Prostate gland (tissue), 2 donors: ENCODE measurements at regions not wholly inside any gene's neighbourhood (a gene's known extent, or its start where the extent isn't known, plus 50 kb on each side); places are given as distances from the start of the nearest gene placed in this dataset.

Source experiments
- DNase-seq: peaks from one replicate; pipeline ENCODE4 v3.0.0-alpha.2; 2019; ENCODE audit warnings: low spot score
- H3K27ac ChIP-seq, 2 donors: fragments of 200-600 bp; sonication (generic); 2 replicates each; pipeline ENCODE4 v1.5.1; 2017 to 2019
- H3K27me3 ChIP-seq: fragments of 200-600 bp; sonication (generic); replicated peaks from 2 replicates; pipeline ENCODE4 v1.5.1; 2019; ENCODE audit not compliant: insufficient read depth
- H3K36me3 ChIP-seq, 2 donors: fragments of 200-600 bp; sonication (generic); 1 replicate in 1 of 2; 2 replicates in 1 of 2; pipeline versions ENCODE4 v1.5.1 to v1.8.1; 2017 to 2019
- H3K4me1 ChIP-seq: fragments of 200-600 bp; sonication (generic); replicated peaks from 2 replicates; pipeline ENCODE4 v1.5.1; 2019
- H3K4me3 ChIP-seq, 2 donors: fragments of 200-600 bp; sonication (generic); 2 replicates each; pipeline ENCODE4 v1.5.1; 2017 to 2019
- H3K9me3 ChIP-seq: fragments of 200-600 bp; sonication (generic); 2 replicates; pipeline ENCODE4 v1.5.1; 2017
- POLR2A ChIP-seq: fragments of 450-650 bp; IDR thresholded peaks from one replicate; pipeline ENCODE4 v1.6.1; 2016; ENCODE audit warnings: antibody characterized with exemption, mild to moderate bottlenecking
- POLR2AphosphoS5 ChIP-seq: sonication (generic); formaldehyde crosslinking; IDR thresholded peaks from one replicate; pipeline ENCODE4 v1.6.1; 2017; ENCODE audit warnings: antibody characterized with exemption
- WGBS: methylation state at CpG from one replicate; pipeline ENCODE4 v1.1.5; 2018; 5-methylcytosine and 5-hydroxymethylcytosine counted together
- intact Hi-C: fragments of 100-400 bp; cut with DNase I; formaldehyde crosslinking; loops from one replicate; pipeline ENCODE4 v1.14.2; 2022
- TF ChIP-seq, protein P1 (sequence below), 4 experiments: fragments of 200-600 bp in 2 of 4; fragments of 450-650 bp in 2 of 4; sonication (generic) in 2 of 4; IDR thresholded peaks; 1 replicate in 3 of 4; 2 replicates in 1 of 4; pipeline ENCODE4 v1.5.1; 2016 to 2019; ENCODE audit warnings: antibody characterized with exemption in 4 of 4, mild to moderate bottlenecking in 2 of 4, moderate library complexity in 2 of 4

DNA sequence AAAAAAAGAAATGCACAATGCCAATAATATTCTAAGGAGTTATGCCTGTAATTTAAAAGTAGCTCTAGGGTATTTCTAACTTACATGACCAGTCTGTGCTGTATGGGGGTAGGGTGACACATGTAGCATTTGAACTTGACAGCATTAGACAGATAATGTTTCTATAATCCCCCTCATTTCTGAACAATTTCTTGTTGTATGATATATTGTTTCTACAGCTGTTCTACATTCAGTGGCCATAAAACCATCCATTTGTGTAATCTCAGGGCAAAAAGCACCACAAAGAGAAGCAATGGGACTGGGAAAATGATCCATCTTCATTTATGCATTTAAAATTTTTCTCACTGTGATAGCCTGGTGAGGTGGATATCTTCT is 767.8 kb downstream of the TFAP2A start:
- intact Hi-C loops, result no loop called here
- DNase-seq, result no peak
- no peak overlapping the region for H3K27ac ChIP-seq
- H3K27me3 ChIP-seq, result no peaks in the 10 kb centered on the region
- no peaks in the 10 kb centered on the region for H3K4me1 ChIP-seq
- H3K9me3 ChIP-seq, result no peaks in the 10 kb centered on the region
- no peak overlapping the region for H3K4me3 ChIP-seq
- TF ChIP-seq, protein P1, sequence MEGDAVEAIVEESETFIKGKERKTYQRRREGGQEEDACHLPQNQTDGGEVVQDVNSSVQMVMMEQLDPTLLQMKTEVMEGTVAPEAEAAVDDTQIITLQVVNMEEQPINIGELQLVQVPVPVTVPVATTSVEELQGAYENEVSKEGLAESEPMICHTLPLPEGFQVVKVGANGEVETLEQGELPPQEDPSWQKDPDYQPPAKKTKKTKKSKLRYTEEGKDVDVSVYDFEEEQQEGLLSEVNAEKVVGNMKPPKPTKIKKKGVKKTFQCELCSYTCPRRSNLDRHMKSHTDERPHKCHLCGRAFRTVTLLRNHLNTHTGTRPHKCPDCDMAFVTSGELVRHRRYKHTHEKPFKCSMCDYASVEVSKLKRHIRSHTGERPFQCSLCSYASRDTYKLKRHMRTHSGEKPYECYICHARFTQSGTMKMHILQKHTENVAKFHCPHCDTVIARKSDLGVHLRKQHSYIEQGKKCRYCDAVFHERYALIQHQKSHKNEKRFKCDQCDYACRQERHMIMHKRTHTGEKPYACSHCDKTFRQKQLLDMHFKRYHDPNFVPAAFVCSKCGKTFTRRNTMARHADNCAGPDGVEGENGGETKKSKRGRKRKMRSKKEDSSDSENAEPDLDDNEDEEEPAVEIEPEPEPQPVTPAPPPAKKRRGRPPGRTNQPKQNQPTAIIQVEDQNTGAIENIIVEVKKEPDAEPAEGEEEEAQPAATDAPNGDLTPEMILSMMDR (IDR thresholded peaks at IDR 0.05), result no peak
- TF ChIP-seq POLR2A (no peak), POLR2AphosphoS5 (no peak)
- H3K36me3 ChIP-seq, result no peaks in the 10 kb centered on the region

DNA sequence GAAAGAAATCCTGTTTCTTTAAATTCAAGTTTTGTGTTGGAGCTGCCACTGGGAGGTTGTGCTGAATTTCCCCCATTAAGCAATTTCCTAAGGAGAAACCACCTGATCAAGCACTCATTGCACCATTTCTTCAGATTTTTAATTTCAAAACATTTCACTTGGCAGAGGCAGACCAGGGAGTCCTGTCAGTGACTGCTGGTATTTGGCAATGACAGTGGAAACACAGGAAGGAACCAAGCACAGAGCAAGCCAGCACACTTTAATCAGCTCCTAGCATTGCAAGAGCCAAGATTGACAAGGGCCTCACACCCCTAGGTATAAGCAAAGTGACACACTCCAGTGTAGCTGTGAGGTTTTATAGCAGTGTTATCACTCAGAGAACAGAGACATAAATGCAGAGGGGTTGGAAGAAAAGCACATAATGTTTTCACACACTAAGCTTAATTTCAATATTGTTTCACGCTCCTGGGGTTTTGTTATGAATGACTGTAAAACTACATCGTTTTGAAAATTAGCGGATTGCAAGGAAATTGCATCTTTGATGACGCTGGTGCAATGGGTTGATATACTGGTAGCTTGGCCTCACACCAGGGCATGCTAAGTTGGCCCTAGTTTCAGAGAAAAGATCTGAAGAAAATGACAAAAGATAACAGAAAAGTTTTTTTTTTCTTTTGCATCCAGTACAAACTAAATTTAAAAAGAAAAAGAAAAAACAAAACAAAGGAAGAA is 768.4 kb downstream of the TFAP2A start:
- Histone ChIP-seq H3K36me3 (no peaks in the 10 kb centered on the region), H3K27me3 (no peaks in the 10 kb centered on the region), H3K4me3 (no peak overlapping the region), H3K27ac (no peak overlapping the region), H3K9me3 (no peaks in the 10 kb centered on the region), H3K4me1 (no peaks in the 10 kb centered on the region)
- intact Hi-C loops, result no loop called here
- TF ChIP-seq POLR2AphosphoS5 (no peak), POLR2A (no peak)
- TF ChIP-seq, protein P1 (IDR thresholded peaks at IDR 0.05), result no peak
- WGBS, result 64% methylated on average over 4 of the region's 4 CpGs
- DNase-seq, result no peak

- intact Hi-C loops, result no loop called here
- H3K4me3 ChIP-seq, result no peak overlapping the region
- 86% methylated on average over 3 of the region's 3 CpGs for WGBS
These were observed 776.0 kb downstream of the TFAP2A start for GRCh38 chr6:9638861-9639260.

GRCh38 chr6:9634776-9635175 is 780.1 kb downstream of the TFAP2A start:
- Histone ChIP-seq H3K27me3 (no peaks in the 10 kb centered on the region), H3K27ac (no peak overlapping the region), H3K9me3 (no peaks in the 10 kb centered on the region), H3K36me3 (no peaks in the 10 kb centered on the region), H3K4me3 (no peak overlapping the region), H3K4me1 (no peaks in the 10 kb centered on the region)
- intact Hi-C loops, result no loop called here
- DNase-seq, result no peak
- TF ChIP-seq POLR2AphosphoS5 (no peak), POLR2A (no peak)
- TF ChIP-seq, protein P1 (IDR thresholded peaks at IDR 0.05), result no peak
- 91% methylated on average over 2 of the region's 2 CpGs for WGBS

More at GRCh38 chr6:9638861-9639260, 776.0 kb downstream of the TFAP2A start:
- TF ChIP-seq POLR2AphosphoS5, result no peak
- TF ChIP-seq, protein P1 (IDR thresholded peaks at IDR 0.05), result no peak
- no peak for TF ChIP-seq POLR2A
- Histone ChIP-seq H3K4me1 (no peaks in the 10 kb centered on the region), H3K36me3 (no peaks in the 10 kb centered on the region), H3K9me3 (no peaks in the 10 kb centered on the region), H3K27ac (no peak overlapping the region), H3K27me3 (no peaks in the 10 kb centered on the region)
- DNase-seq, result no peak

- DNase-seq, result no peak
- Histone ChIP-seq H3K36me3 (no peaks in the 10 kb centered on the region), H3K27me3 (no peaks in the 10 kb centered on the region), H3K27ac (no peak overlapping the region), H3K9me3 (no peaks in the 10 kb centered on the region), H3K4me1 (no peaks in the 10 kb centered on the region), H3K4me3 (no peak overlapping the region)
- TF ChIP-seq POLR2AphosphoS5 (no peak), POLR2A (no peak)
- TF ChIP-seq, protein P1 (IDR thresholded peaks at IDR 0.05), result no peak
- intact Hi-C loops, result no loop called here
These were observed 782.8 kb downstream of the TFAP2A start for GRCh38 chr6:9632026-9632425.
